Transverse colon (tissue), 3 donors: ENCODE measurements at regions not wholly inside any gene's neighbourhood (a gene's known extent, or its start where the extent isn't known, plus 50 kb on each side); places are given as distances from the start of the nearest gene placed in this dataset.

Experiments
- POLR2A ChIP-seq: fragments of 450-650 bp; IDR thresholded peaks from one replicate; pipeline ENCODE4 v1.6.1; 2016; ENCODE audit warnings: antibody characterized with exemption, mild to moderate bottlenecking, moderate library complexity
- TF ChIP-seq, protein P1 (sequence below), 5 experiments: fragments of 200-600 bp in 3 of 5; fragments of 450-650 bp in 2 of 5; sonication (generic) in 3 of 5; IDR thresholded peaks; 1 replicate in 2 of 5; 2 replicates in 3 of 5; pipeline ENCODE4 v1.5.1; 2016 to 2017; ENCODE audit warnings: antibody characterized with exemption in 5 of 5, inconsistent platforms in 3 of 5, mild to moderate bottlenecking in 2 of 5, moderate library complexity in 1 of 5

DNA sequence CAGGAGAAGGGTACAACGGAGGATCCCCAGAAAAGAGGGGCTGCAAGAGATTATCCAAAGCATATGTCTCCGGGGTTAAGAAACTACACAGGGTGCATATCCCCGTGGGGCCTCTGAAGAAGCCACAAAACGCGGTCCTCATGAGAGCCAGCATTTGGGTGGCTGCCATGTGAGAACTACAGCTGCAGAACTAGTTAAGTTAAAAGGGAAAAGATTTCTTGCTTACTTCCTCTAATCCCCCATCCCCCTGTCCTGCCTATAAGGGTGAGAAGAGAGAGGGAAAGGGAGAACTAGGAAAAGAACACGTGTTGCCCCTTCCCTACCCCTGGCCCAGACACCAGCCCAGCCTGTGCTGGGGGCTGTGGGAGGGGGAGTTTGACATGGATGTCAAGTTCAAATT is 70.4 kb upstream of the PCSK6 start:
- TF ChIP-seq, protein P1, sequence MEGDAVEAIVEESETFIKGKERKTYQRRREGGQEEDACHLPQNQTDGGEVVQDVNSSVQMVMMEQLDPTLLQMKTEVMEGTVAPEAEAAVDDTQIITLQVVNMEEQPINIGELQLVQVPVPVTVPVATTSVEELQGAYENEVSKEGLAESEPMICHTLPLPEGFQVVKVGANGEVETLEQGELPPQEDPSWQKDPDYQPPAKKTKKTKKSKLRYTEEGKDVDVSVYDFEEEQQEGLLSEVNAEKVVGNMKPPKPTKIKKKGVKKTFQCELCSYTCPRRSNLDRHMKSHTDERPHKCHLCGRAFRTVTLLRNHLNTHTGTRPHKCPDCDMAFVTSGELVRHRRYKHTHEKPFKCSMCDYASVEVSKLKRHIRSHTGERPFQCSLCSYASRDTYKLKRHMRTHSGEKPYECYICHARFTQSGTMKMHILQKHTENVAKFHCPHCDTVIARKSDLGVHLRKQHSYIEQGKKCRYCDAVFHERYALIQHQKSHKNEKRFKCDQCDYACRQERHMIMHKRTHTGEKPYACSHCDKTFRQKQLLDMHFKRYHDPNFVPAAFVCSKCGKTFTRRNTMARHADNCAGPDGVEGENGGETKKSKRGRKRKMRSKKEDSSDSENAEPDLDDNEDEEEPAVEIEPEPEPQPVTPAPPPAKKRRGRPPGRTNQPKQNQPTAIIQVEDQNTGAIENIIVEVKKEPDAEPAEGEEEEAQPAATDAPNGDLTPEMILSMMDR (IDR thresholded peaks at IDR 0.05), result no peak
- no peak for TF ChIP-seq POLR2A
